GM23338 (cell line): ENCODE measurements at regions not wholly inside any gene's neighbourhood (a gene's known extent, or its start where the extent isn't known, plus 50 kb on each side); places are given as distances from the start of the nearest gene placed in this dataset.

Experiments used
- ATAC-seq: fragments of 200-7000 bp; cut with Tn5 transposase; 3 replicates; pipeline ENCODE4 v1.9.1; 2020
- DNase-seq: peaks from one replicate; pipeline ENCODE4 v3.0.0-alpha.2; 2015; ENCODE audit warnings: low spot score
- H2AFZ ChIP-seq: fragments of 200-600 bp; sonication (generic); 2 replicates; pipeline ENCODE4 v1.8.0; 2016; ENCODE audit warnings: antibody characterized with exemption, mild to moderate bottlenecking, moderate library complexity
- H3F3A ChIP-seq: fragments of 200-600 bp; sonication (generic); replicated peaks from 2 replicates; pipeline ENCODE4 v1.8.0; 2017; ENCODE audit warnings: antibody characterized with exemption, mixed run types, low read depth
- H3K27ac ChIP-seq: fragments of 200-600 bp; sonication (generic); 2 replicates; pipeline ENCODE4 v1.6.1; 2016; ENCODE audit warnings: low read depth
- H3K27me3 ChIP-seq: fragments of 200-600 bp; sonication (generic); 2 replicates; pipeline ENCODE4 v1.8.0; 2016; ENCODE audit warnings: mild to moderate bottlenecking, mixed run types, moderate library complexity; ENCODE audit not compliant: insufficient read depth
- H3K36me3 ChIP-seq: fragments of 200-600 bp; sonication (generic); 2 replicates; pipeline ENCODE4 v1.8.0; 2016; ENCODE audit warnings: mild to moderate bottlenecking; ENCODE audit not compliant: insufficient read depth
- H3K4me1 ChIP-seq: fragments of 200-600 bp; sonication (generic); 2 replicates; pipeline ENCODE4 v1.8.0; 2016; ENCODE audit warnings: mild to moderate bottlenecking, moderate library complexity; ENCODE audit not compliant: insufficient read depth
- H3K4me2 ChIP-seq: fragments of 200-600 bp; sonication (generic); 2 replicates; pipeline ENCODE4 v1.7.1; 2017; ENCODE audit warnings: mixed run types
- H3K4me3 ChIP-seq: fragments of 200-600 bp; sonication (generic); 2 replicates; pipeline ENCODE4 v1.6.1; 2016; ENCODE audit warnings: mixed run types
- H3K79me2 ChIP-seq: fragments of 200-600 bp; sonication (generic); replicated peaks from 2 replicates; pipeline ENCODE4 v1.8.0; 2017; ENCODE audit warnings: mild to moderate bottlenecking; ENCODE audit not compliant: insufficient read depth
- H3K9me2 ChIP-seq: fragments of 200-600 bp; sonication (generic); 2 replicates; pipeline ENCODE4 v1.8.0; 2017; ENCODE audit not compliant: insufficient read depth
- H4K20me1 ChIP-seq: fragments of 200-600 bp; sonication (generic); replicated peaks from 2 replicates; pipeline ENCODE4 v1.8.0; 2017; ENCODE audit warnings: mild to moderate bottlenecking; ENCODE audit not compliant: insufficient read depth
- H3K27ac Mint-ChIP-seq: 2 replicates; pipeline ENCODE4 v1.8.0; 2020; ENCODE audit warnings: inconsistent platforms, mild to moderate bottlenecking, moderate library complexity, mixed read lengths
- H3K27me3 Mint-ChIP-seq: 3 replicates; pipeline ENCODE4 v1.8.0; 2022; ENCODE audit warnings: low read depth, mild to moderate bottlenecking, moderate library complexity, mixed read lengths, inconsistent platforms; ENCODE audit not compliant: insufficient read depth, poor library complexity
- H3K36me3 Mint-ChIP-seq: 3 replicates; pipeline ENCODE4 v1.8.0; 2021; ENCODE audit warnings: low read depth, mild to moderate bottlenecking, inconsistent platforms, moderate library complexity, mixed read lengths
- H3K4me1 Mint-ChIP-seq: 3 replicates; pipeline ENCODE4 v1.8.0; 2020; ENCODE audit warnings: mild to moderate bottlenecking, inconsistent platforms, mixed read lengths
- H3K4me3 Mint-ChIP-seq: 3 replicates; pipeline ENCODE4 v1.8.0; 2021; ENCODE audit warnings: moderate library complexity, mild to moderate bottlenecking, inconsistent platforms, mixed read lengths
- H3K9me3 Mint-ChIP-seq: 3 replicates; pipeline ENCODE4 v1.8.0; 2020; ENCODE audit warnings: moderate library complexity, mild to moderate bottlenecking, inconsistent platforms, mixed read lengths
- CREB1 ChIP-seq: fragments of 250-450 bp; sonication (Bioruptor Pico); IDR thresholded peaks from 2 replicates; pipeline ENCODE4 v1.5.0; 2020; ENCODE audit warnings: low read depth, mild to moderate bottlenecking, moderate library complexity
- EZH2 ChIP-seq: fragments of 200-600 bp; sonication (generic); IDR thresholded peaks from one replicate; pipeline ENCODE4 v1.8.0; 2017; ENCODE audit warnings: antibody characterized with exemption, mild to moderate bottlenecking, low read depth; ENCODE audit not compliant: unreplicated experiment
- JUNB ChIP-seq: IDR thresholded peaks from one replicate; pipeline ENCODE4 v1.6.1; 2016; ENCODE audit warnings: antibody characterized with exemption; ENCODE audit not compliant: unreplicated experiment
- NANOG ChIP-seq: IDR thresholded peaks from 2 replicates; pipeline ENCODE4 v1.6.1; 2016; ENCODE audit warnings: antibody characterized with exemption, borderline replicate concordance
- POLR2AphosphoS5 ChIP-seq: IDR thresholded peaks from 2 replicates; pipeline ENCODE4 v1.6.1; 2016; ENCODE audit warnings: antibody characterized with exemption, low read depth
- ZNF114 ChIP-seq: fragments of 250-450 bp; sonication (Bioruptor Pico); IDR thresholded peaks from 2 replicates; pipeline ENCODE4 v1.5.0; 2020; ENCODE audit warnings: mild to moderate bottlenecking, moderate library complexity
- TF ChIP-seq, protein P1 (sequence below), 2 experiments: fragments of 200-600 bp in 1 of 2; sonication (generic) in 1 of 2; conservative IDR thresholded peaks; 2 replicates each; pipeline versions ENCODE4 v1.5.1 to v1.6.1; 2016 to 2017; ENCODE audit warnings: antibody characterized with exemption in 2 of 2, low read depth in 2 of 2, mild to moderate bottlenecking in 2 of 2, moderate library complexity in 1 of 2
- TF ChIP-seq, protein P2 (sequence below): fragments of 250-450 bp; sonication (Bioruptor Pico); IDR thresholded peaks from 2 replicates; pipeline ENCODE4 v1.5.0; 2020; ENCODE audit warnings: mild to moderate bottlenecking, moderate library complexity

DNA sequence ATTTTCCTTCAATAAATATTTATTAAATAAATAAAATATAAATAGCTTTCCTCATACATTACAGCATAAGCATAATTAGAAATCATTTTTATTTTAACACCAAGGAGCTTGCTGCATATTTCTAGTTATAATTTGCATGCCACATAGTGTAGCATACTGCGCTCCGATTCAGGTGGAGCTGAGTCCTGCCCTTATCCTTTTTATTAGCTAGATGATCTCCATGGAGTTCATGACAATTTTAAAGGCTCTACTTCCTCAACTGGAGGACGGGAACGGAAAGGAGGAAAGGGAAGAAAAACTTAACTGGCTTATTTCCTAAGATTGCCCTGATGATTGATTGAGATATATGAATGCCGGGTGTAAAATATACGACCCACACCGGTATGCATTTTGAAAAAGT is 385.2 kb downstream of the PLK2 start:
- no peak for TF ChIP-seq NANOG
- TF ChIP-seq, protein P1, sequence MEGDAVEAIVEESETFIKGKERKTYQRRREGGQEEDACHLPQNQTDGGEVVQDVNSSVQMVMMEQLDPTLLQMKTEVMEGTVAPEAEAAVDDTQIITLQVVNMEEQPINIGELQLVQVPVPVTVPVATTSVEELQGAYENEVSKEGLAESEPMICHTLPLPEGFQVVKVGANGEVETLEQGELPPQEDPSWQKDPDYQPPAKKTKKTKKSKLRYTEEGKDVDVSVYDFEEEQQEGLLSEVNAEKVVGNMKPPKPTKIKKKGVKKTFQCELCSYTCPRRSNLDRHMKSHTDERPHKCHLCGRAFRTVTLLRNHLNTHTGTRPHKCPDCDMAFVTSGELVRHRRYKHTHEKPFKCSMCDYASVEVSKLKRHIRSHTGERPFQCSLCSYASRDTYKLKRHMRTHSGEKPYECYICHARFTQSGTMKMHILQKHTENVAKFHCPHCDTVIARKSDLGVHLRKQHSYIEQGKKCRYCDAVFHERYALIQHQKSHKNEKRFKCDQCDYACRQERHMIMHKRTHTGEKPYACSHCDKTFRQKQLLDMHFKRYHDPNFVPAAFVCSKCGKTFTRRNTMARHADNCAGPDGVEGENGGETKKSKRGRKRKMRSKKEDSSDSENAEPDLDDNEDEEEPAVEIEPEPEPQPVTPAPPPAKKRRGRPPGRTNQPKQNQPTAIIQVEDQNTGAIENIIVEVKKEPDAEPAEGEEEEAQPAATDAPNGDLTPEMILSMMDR (conservative IDR thresholded peaks at IDR 0.05; ENCODE audit: low read depth in 2 of 2): no peak
- no peak for TF ChIP-seq JUNB
- no peak for TF ChIP-seq ZNF114 (CRISPR knock-in tag)
- TF ChIP-seq, protein P2, sequence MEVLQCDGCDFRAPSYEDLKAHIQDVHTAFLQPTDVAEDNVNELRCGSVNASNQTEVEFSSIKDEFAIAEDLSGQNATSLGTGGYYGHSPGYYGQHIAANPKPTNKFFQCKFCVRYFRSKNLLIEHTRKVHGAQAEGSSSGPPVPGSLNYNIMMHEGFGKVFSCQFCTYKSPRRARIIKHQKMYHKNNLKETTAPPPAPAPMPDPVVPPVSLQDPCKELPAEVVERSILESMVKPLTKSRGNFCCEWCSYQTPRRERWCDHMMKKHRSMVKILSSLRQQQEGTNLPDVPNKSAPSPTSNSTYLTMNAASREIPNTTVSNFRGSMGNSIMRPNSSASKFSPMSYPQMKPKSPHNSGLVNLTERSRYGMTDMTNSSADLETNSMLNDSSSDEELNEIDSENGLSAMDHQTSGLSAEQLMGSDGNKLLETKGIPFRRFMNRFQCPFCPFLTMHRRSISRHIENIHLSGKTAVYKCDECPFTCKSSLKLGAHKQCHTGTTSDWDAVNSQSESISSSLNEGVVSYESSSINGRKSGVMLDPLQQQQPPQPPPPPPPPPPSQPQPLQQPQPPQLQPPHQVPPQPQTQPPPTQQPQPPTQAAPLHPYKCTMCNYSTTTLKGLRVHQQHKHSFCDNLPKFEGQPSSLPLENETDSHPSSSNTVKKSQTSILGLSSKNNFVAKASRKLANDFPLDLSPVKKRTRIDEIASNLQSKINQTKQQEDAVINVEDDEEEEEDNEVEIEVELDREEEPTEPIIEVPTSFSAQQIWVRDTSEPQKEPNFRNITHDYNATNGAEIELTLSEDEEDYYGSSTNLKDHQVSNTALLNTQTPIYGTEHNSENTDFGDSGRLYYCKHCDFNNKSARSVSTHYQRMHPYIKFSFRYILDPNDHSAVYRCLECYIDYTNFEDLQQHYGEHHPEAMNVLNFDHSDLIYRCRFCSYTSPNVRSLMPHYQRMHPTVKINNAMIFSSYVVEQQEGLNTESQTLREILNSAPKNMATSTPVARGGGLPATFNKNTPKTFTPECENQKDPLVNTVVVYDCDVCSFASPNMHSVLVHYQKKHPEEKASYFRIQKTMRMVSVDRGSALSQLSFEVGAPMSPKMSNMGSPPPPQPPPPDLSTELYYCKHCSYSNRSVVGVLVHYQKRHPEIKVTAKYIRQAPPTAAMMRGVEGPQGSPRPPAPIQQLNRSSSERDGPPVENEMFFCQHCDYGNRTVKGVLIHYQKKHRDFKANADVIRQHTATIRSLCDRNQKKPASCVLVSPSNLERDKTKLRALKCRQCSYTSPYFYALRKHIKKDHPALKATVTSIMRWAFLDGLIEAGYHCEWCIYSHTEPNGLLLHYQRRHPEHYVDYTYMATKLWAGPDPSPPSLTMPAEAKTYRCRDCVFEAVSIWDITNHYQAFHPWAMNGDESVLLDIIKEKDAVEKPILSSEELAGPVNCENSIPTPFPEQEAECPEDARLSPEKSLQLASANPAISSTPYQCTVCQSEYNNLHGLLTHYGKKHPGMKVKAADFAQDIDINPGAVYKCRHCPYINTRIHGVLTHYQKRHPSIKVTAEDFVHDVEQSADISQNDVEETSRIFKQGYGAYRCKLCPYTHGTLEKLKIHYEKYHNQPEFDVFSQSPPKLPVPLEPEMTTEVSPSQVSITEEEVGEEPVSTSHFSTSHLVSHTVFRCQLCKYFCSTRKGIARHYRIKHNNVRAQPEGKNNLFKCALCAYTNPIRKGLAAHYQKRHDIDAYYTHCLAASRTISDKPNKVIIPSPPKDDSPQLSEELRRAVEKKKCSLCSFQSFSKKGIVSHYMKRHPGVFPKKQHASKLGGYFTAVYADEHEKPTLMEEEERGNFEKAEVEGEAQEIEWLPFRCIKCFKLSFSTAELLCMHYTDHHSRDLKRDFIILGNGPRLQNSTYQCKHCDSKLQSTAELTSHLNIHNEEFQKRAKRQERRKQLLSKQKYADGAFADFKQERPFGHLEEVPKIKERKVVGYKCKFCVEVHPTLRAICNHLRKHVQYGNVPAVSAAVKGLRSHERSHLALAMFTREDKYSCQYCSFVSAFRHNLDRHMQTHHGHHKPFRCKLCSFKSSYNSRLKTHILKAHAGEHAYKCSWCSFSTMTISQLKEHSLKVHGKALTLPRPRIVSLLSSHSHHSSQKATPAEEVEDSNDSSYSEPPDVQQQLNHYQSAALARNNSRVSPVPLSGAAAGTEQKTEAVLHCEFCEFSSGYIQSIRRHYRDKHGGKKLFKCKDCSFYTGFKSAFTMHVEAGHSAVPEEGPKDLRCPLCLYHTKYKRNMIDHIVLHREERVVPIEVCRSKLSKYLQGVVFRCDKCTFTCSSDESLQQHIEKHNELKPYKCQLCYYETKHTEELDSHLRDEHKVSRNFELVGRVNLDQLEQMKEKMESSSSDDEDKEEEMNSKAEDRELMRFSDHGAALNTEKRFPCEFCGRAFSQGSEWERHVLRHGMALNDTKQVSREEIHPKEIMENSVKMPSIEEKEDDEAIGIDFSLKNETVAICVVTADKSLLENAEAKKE (CRISPR knock-in tag): no peak
- TF ChIP-seq CREB1 (CRISPR knock-in tag): no peak
- TF ChIP-seq EZH2: no peak
- no peak for TF ChIP-seq POLR2AphosphoS5
- Histone ChIP-seq H4K20me1 (no peaks in the 10 kb centered on the region), H3K27me3 (no peaks in the 10 kb centered on the region), H3K4me2 (no peak overlapping the region), H3K4me3 (no peak overlapping the region), H3K79me2 (no peaks in the 10 kb centered on the region), H3F3A (no peaks in the 10 kb centered on the region), H3K4me1 (no peaks in the 10 kb centered on the region; the same call in 1 of the 2 replicates), H3K27ac (no peak overlapping the region), H3K36me3 (no peaks in the 10 kb centered on the region), H3K9me2 (no peaks in the 10 kb centered on the region), H2AFZ (no peak overlapping the region)
- Mint-ChIP-seq H3K27ac (no peak overlapping the region), H3K4me1 (peaks cover 23% of the 10 kb centered on the region), H3K36me3 (no peaks in the 10 kb centered on the region), H3K9me3 (no peaks in the 10 kb centered on the region), H3K27me3 (no peaks in the 10 kb centered on the region), H3K4me3 (no peak overlapping the region)
- ATAC-seq: no peak
- DNase-seq: no peak
